Adipocyte (in vitro differentiated cells): ENCODE measurements at regions not wholly inside any gene's neighbourhood (a gene's known extent, or its start where the extent isn't known, plus 50 kb on each side); places are given as distances from the start of the nearest gene placed in this dataset.
A peak's percentile ranks its signal among the peaks of the same experiment; 100 is the strongest.

Experiments
- DNase-seq: peaks from one replicate; pipeline ENCODE4 v3.0.0-alpha.2; 2015; ENCODE audit warnings: low read depth
- H3K27me3 ChIP-seq: replicated peaks from 2 replicates; pipeline ENCODE4 v1.7.0; 2013; ENCODE audit warnings: mild to moderate bottlenecking, low read length, moderate library complexity; ENCODE audit not compliant: control insufficient read depth, insufficient read depth
- H3K36me3 ChIP-seq: 2 replicates; pipeline ENCODE4 v1.7.0; 2013; ENCODE audit warnings: low read length, mild to moderate bottlenecking, moderate library complexity; ENCODE audit not compliant: control insufficient read depth, insufficient read depth, severe bottlenecking
- H3K4me1 ChIP-seq: 2 replicates; pipeline ENCODE4 v1.7.0; 2013; ENCODE audit warnings: mild to moderate bottlenecking, low read length, moderate library complexity; ENCODE audit not compliant: control insufficient read depth, insufficient read depth
- H3K4me3 ChIP-seq: 2 replicates; pipeline ENCODE4 v1.7.0; 2013; ENCODE audit warnings: mild to moderate bottlenecking, low read length, moderate library complexity
- H3K9ac ChIP-seq: 2 replicates; pipeline ENCODE4 v1.7.0; 2013; ENCODE audit warnings: mild to moderate bottlenecking, low read length, moderate library complexity
- H3K9me3 ChIP-seq: 2 replicates; pipeline ENCODE4 v1.7.0; 2013; ENCODE audit warnings: mild to moderate bottlenecking, low read length, moderate library complexity; ENCODE audit not compliant: control insufficient read depth

DNA sequence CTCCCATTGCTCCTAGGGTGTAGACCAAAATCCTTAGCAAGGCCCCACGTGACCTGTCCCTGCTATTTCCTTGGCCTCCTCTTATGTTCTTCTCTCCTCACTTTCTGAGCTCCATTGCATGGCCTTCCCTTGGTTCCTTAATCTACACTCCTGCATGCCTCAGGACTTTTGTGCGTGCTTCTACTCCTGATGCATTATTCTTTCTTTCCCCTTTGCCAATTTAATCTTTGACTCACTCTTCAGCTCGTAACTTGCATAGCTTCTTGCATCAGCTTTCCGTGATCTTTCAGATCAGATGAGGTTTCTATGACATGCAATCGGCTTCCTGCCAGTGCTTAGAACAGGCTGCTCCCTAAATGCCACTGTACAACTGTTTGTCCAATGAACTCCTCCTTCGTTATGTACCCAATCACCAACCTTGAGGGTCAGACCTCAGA, 261.6 kb upstream of the CADM1 start:
- H3K36me3 ChIP-seq, result no peaks in the 10 kb centered on the region
- H3K9ac ChIP-seq, result no peak overlapping the region
- peak; percentile 32 for DNase-seq
- H3K4me3 ChIP-seq, result no peak overlapping the region
- H3K4me1 ChIP-seq, result no peaks in the 10 kb centered on the region
- no peaks in the 10 kb centered on the region for H3K9me3 ChIP-seq
- H3K27me3 ChIP-seq, result peaks cover 26% of the 10 kb centered on the region

DNA sequence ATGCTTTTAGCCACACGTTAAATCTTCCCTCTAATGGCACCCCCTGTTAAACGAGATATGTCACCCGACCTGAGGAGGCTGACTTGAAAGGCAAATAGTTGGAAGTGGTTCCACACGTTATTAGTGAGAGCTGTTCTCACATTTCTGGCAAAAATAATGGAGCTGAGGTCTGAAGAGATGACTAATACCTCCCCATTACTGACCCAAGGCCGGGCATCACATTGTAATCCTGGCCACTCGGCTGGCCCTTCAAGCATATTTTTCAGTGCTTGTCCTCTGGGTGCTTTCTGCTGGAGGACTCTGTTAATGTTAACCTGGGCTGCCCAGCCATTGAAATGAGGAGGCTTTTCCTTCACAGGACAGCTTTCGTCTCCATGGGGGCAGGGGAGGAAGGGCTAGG, 260.0 kb upstream of the CADM1 start:
- no peaks in the 10 kb centered on the region for H3K4me1 ChIP-seq
- no peak overlapping the region for H3K4me3 ChIP-seq
- no peaks in the 10 kb centered on the region for H3K36me3 ChIP-seq
- no peak for DNase-seq
- no peak overlapping the region for H3K9ac ChIP-seq
- peaks cover 38% of the 10 kb centered on the region for H3K27me3 ChIP-seq
- H3K9me3 ChIP-seq, result no peaks in the 10 kb centered on the region

DNA sequence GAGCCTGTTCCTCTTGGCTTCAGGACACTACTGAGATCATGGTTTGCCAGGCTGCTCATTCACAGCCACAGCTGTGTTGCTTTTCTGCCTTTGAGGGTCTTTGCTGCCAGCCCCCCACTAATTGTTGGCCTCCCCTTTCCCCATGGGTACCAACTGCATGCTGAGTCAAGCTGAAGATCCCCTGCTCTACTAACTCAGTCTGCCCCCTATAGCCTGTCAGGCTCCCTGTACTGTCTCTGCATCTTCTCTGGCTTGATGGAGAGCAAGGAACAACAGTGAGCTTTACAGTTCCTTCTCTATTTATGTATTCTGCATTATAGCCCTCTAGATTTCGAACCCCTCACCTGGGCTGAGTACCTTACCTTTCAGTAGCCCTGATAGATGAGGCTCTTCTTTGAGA, 257.6 kb upstream of the CADM1 start:
- no peak for DNase-seq
- Histone ChIP-seq H3K9ac (no peak overlapping the region), H3K36me3 (no peaks in the 10 kb centered on the region), H3K4me1 (no peaks in the 10 kb centered on the region), H3K27me3 (peaks cover 46% of the 10 kb centered on the region), H3K9me3 (no peaks in the 10 kb centered on the region), H3K4me3 (no peak overlapping the region)

DNA sequence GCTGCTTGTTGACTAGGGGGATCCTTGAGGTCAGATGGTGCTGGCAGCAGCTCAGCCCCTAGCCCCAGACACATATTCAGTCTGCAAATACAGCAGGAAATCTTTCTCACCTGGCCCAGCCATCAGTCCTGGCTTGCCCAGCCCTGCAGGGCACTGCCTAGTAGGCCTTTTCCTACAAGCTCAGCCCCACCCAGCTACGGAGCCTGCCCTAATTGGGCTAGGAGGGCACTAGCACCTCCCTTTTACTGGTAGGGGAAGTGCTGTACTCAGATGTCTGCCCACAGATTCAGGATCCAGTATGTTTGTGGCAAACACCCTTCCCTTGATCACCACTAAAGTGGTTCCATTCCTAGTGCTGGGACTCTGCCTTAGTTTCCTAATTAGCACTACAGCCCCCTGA, 257.1 kb upstream of the CADM1 start:
- H3K9ac ChIP-seq, result no peak overlapping the region
- no peaks in the 10 kb centered on the region for H3K36me3 ChIP-seq
- H3K27me3 ChIP-seq, result peaks cover 45% of the 10 kb centered on the region
- no peak overlapping the region for H3K4me3 ChIP-seq
- H3K9me3 ChIP-seq, result no peaks in the 10 kb centered on the region
- H3K4me1 ChIP-seq, result no peaks in the 10 kb centered on the region
- DNase-seq, result no peak

DNA sequence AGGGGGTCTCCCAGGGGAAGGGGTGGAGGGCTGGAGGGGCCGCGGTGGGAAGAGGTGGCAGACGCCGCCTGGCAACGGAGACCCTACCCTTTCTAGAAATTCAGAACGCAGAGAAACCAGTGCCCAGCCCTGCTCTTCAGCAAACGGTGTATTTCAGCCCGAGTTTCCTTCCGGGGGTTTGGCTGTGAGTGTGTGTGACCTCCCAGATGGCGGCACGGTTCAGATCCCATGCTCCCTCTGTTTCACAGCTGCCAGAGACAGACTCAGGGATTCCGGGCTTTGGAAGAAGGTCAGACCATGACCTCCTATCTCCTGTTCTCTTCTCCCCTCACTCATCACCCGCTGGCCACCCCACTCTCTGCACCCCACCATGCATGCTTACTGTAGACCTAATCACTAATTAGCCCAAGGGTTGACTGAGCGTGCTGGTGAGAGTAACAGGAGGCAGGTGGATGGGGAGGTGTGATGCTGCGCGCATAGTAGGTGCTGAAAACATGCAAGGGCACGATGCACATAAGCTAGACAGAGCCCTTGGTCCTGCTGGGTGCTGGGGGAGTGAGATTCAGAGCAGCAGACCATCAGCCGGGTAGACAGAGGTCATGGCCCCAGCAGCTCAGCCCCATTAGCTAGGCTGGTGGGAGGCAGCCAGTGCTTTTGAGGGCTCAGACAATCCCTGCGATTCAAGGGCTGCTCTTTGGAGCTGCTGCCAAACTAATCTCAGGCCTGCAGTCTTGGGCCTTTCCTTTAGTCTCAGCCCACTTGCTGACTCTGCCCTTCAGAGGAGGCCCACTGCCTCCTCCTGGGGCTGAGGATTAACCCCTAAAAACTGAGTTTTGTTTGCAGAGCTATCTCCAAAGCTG, 256.5 kb upstream of the CADM1 start:
- DNase-seq, result no peak
- peaks cover 42% of the 10 kb centered on the region for H3K27me3 ChIP-seq
- no peaks in the 10 kb centered on the region for H3K4me1 ChIP-seq
- no peaks in the 10 kb centered on the region for H3K9me3 ChIP-seq
- no peaks in the 10 kb centered on the region for H3K36me3 ChIP-seq
- H3K4me3 ChIP-seq, result no peak overlapping the region
- H3K9ac ChIP-seq, result no peak overlapping the region

- peak; percentile 2 for DNase-seq
- H3K36me3 ChIP-seq, result no peaks in the 10 kb centered on the region
- peaks cover 42% of the 10 kb centered on the region for H3K27me3 ChIP-seq
- no peaks in the 10 kb centered on the region for H3K4me1 ChIP-seq
- H3K9ac ChIP-seq, result no peak overlapping the region
- no peaks in the 10 kb centered on the region for H3K9me3 ChIP-seq
- H3K4me3 ChIP-seq, result peak overlapping the region; percentile 71
These were observed 255.6 kb upstream of the CADM1 start for GRCh38 chr11:115759622-115760460.

GRCh38 chr11:115758011-115758410, 253.8 kb upstream of the CADM1 start:
- H3K9me3 ChIP-seq, result no peaks in the 10 kb centered on the region
- H3K9ac ChIP-seq, result no peak overlapping the region
- peaks cover 44% of the 10 kb centered on the region for H3K27me3 ChIP-seq
- no peaks in the 10 kb centered on the region for H3K4me1 ChIP-seq
- H3K4me3 ChIP-seq, result no peak overlapping the region
- no peaks in the 10 kb centered on the region for H3K36me3 ChIP-seq
- no peak for DNase-seq

GRCh38 chr11:115751243-115752015, 247.2 kb upstream of the CADM1 start:
- DNase-seq, result no peak
- Histone ChIP-seq H3K9me3 (no peaks in the 10 kb centered on the region), H3K4me3 (no peak overlapping the region), H3K27me3 (peaks cover 36% of the 10 kb centered on the region), H3K4me1 (no peaks in the 10 kb centered on the region), H3K36me3 (no peaks in the 10 kb centered on the region), H3K9ac (no peak overlapping the region)

GRCh38 chr11:115745610-115746512, 241.6 kb upstream of the CADM1 start:
- no peaks in the 10 kb centered on the region for H3K4me1 ChIP-seq
- H3K36me3 ChIP-seq, result no peaks in the 10 kb centered on the region
- H3K4me3 ChIP-seq, result no peak overlapping the region
- DNase-seq, result no peak
- peaks cover 41% of the 10 kb centered on the region for H3K27me3 ChIP-seq
- no peak overlapping the region for H3K9ac ChIP-seq
- H3K9me3 ChIP-seq, result no peaks in the 10 kb centered on the region

DNA sequence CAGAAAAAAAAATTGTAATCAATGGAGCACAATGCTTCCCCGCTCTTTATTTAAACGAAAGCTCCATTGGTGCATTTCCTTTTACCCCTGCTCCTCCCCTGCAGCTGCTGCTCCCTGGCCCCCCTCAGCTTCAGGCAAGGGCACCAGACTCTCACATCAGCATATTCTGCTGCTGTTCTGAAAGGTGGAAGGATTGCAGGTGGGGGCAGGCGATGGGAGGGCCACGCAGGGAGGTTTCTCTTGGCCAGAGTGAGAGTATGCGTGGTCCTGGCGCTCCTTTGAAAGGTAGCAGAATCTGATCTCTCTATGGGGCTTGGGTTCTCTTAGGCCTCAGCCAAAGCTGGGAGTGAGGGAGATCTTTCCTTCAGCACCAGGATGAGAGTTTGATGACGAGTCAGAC, 240.9 kb upstream of the CADM1 start:
- Histone ChIP-seq H3K4me1 (no peaks in the 10 kb centered on the region), H3K4me3 (no peak overlapping the region), H3K9ac (no peak overlapping the region), H3K9me3 (peaks cover under 1% of the 10 kb centered on the region), H3K27me3 (peaks cover 35% of the 10 kb centered on the region), H3K36me3 (no peaks in the 10 kb centered on the region)
- DNase-seq, result no peak
